G401 (cell line): ENCODE measurements at regions not wholly inside any gene's neighbourhood (a gene's known extent, or its start where the extent isn't known, plus 50 kb on each side); places are given as distances from the start of the nearest gene placed in this dataset.
A peak's percentile ranks its signal among the peaks of the same experiment; 100 is the strongest.
"Not testable (repeated sequence)": the region's sequence is repeated elsewhere in the genome, so short reads cannot be mapped to it uniquely, and the experiment has no call there.

Source experiments
- DNase-seq: peaks from one replicate; pipeline ENCODE4 v3.0.0-alpha.2; 2015; ENCODE audit warnings: low spot score
- in situ Hi-C: cut with HindIII; loops from 2 replicates; pipeline ENCODE4 v1.10.0; 2016; ENCODE audit warnings: low sequenced_read_pairs, mixed read lengths

DNA sequence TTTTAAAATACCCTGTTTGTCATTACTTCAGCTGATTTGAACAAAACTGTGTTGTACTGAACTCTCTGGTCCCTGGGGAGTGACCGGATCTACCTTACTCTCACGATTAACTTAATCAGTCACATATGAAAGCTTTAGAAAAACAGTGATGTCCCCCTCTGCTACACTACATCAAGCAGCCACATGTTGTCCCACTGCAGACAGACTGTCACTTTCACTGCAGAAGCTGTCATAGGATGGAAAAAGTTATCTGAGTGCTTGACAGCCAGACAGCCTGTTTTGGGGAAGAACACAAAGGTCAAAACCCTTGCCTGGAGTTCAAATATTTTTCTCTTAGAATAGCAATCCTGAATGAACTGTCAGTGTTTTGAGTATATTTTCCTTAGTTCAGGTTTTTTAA lies 546.4 kb downstream of the DTWD2 start:
- in situ Hi-C loops, result no loop called here

DNA sequence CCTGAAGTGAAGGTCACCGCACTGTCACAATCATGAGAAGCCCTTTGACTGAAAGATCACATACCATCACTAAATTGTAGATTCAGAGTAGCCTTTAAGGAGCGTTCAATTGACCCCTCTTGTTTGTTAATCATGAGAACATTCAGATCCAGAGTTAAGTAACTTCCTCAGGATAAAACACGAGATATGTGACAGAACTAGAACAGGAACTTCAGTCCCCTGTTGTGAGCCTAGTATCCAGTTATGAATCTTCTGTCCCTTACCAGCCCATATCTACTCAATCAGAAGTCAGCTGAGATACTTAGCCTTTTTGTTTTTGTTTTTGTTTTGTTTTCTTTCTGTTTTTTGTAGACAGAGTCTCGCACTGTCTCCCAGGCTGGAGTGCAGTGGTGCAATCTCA lies 547.3 kb downstream of the DTWD2 start:
- in situ Hi-C loops, result no loop called here
- DNase-seq, result no peak

More for the DNA sequence above, 546.4 kb downstream of the DTWD2 start:
- DNase-seq, result no peak

DNA sequence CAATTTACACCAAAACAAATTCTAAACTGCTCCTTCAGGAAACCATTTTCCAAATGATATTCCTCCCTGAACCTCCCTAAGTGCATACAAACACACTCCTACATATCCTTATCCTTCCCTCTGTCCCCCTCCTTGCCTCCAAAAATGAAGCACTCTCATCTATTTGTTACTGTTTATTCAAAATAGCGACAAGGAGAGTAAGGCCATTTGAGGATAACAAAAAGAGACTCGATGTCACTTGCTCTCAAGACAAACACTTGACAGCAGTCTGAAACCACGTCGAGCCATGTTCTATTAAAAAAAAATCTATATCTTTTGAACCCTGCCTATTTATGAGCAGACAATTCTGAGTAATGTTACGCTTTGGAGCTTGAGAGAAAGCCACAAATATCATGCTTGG lies 547.9 kb downstream of the DTWD2 start:
- in situ Hi-C loops, result no loop called here
- no peak for DNase-seq

DNA sequence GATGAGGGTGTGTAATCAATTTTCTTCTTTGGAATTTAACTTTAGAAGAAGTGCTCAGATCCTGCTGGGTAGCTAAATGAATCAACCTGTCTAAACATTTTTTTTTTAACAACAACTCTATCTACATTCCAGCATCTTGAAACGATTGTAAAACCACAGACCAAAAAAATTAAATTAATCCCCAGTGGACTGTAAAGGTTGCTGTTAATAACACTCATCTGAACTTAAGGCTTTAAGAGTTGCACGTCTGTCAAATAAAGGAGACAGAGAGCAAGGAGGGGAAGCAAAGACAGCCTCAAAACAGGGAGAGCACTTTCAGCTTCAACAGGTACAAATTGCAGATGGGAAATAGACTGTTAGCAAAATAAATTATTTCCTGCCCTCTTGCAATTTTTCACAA lies 548.5 kb downstream of the DTWD2 start:
- in situ Hi-C loops, result no loop called here
- DNase-seq, result no peak

DNA sequence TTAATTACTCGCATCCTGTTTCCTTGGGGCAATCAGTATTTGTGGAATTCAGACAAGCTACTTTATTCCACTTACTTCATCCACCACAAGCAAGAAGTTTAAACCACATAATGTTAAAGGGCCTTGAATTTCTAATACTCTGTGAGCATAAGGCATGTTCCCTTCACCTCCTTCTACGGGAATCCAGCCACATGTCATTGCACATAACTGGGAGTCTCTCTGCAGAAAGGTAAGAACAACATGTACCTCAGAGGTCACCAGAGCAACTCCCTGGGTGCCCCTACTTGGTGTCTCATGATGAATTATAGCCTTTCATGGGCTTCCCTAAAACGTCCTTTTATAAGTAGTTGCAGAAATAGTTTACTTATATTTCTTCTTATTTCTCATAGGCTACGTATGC lies 553.2 kb downstream of the DTWD2 start:
- no peak for DNase-seq
- in situ Hi-C loops, result no loop called here

DNA sequence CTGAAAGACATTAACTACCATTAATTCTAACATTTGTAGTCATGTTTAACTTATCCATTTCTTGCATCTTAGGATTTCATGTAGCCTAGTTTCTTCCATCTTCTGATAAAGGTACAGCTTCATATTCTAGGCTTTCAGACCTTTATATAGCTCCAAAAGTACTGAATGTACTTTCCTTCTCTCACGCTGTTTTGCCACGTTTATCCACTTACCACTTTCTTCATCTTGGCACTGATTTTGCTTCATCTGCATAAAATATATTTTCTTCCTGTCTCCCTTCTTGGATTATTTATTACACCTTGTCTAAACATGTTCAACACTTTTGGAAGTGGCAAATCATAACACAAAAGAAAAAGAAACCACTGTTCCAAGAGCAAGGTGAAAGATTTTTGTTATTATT lies 553.8 kb downstream of the DTWD2 start:
- in situ Hi-C loops, result no loop called here
- DNase-seq, result no peak

DNA sequence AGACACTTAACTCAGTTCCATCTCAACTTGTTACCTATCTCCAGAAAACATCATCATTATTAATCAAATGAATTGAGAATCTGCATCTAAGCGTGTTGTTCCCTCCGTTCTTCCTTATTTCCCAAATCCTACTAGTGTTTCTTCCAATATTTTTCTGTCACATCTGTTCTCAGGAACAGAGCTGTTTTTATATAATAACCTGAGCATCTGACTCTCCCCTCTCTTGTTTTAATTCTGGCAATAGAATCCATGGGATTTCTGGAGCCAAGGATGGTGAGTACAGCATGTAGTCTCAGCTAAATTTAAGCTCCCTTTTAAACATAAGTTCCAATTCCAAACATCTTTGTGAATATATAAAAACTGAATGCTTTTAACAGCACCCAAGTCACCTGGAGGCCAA lies 558.3 kb downstream of the DTWD2 start:
- DNase-seq, result no peak
- in situ Hi-C loops, result no loop called here

DNA sequence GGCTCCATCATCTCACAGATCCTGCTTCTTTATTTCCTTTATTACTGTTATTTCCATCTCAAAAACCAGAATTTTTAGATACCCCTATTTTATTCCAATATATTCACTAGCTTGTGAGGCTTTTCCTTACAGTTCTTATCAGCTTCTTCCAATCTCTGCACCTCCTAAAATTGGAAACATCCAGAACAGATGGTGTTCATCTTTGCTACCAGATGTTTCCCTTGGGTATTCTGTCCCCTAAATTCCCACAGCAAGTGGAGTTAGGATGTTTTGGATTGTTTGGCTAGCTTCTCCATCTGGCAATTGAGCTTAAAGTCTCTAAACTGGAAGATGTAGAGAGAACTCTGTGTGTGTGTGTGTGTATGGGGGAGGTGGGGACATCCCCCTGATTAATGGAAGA lies 580.4 kb downstream of the DTWD2 start:
- in situ Hi-C loops, result no loop called here
- DNase-seq, result no peak

DNA sequence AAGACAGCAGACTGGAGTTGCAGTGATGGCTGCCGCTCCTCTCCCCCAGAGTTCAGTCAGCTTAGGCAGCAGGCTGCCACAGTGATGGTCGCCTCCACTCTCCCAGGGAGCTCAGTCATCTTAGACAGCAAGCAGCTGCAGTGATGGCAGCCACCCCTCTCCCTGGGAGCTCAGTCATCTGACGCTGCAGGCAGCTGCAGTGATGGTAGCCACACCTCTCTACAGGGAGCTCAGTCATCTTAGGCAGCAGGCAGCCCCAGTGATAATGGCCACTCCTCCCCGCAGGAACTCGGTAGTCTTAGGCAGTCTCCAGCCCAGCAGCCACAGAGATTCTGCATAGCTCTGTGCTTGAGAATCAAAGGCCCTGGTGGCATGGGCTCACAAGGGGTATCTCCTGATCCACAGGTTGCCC lies 582.7 kb downstream of the DTWD2 start:
- no peak for DNase-seq
- in situ Hi-C loops, result no loop called here

DNA sequence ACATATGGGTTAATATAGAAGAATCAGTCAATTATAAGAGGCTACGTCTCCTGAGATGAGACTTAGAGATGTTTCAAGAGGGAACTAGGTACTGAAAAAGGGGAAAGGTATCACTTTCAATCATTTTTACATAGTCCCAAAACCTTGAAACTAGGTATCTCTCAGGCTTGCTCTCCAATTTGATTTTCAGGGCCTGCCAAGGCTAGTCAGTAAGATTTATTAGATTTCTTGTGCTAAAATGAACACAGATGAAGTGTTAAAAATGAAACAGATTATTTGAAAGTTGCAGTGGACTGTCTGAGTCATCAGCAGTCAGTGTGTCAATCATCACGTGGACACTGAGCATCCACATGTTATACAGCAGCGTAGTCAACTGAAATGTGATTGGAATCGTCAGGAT lies 591.1 kb downstream of the DTWD2 start:
- in situ Hi-C loops, result no loop called here

DNA sequence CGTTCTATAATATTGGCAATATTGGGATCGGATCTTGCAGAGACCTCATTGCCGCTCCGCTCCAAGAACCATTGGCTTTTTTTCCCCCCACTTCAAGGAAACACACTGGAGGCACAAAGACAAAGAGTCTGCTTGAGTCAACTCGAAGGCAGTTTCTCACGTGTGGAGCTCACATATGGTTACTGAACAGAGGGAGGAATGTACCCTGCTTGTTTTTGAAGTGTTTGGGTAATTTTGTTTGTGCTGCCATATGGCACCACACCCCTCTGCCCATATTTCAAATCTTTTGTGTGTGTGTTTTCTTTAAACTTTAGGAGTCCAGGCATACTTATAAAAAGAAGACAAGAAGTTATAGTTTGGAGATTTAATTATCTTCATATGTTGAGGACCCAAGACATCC lies 595.9 kb downstream of the DTWD2 start:
- in situ Hi-C loops, result no loop called here
- DNase-seq, result no peak

More for the DNA sequence above, 591.1 kb downstream of the DTWD2 start:
- no peak for DNase-seq

DNA sequence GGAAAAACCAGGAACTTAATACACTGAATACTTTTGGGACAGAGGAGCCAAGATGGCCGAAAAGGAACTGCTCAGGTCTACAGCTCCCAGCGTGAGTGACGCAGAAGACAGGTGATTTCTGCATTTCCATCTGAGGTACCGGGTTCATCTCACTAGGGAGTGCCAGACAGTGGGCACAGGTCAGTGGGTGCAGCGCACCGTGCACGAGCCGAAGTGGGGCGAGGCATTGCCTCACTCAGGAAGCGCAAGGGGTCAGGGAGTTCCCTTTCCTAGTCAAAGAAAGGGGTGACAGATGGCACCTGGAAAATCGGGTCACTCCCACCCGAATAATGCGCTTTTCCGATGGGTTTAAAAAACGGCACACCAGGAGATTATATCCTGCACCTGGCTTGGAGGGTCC lies 605.4 kb downstream of the DTWD2 start:
- in situ Hi-C loops, DNase-seq: not testable (repeated sequence)

DNA sequence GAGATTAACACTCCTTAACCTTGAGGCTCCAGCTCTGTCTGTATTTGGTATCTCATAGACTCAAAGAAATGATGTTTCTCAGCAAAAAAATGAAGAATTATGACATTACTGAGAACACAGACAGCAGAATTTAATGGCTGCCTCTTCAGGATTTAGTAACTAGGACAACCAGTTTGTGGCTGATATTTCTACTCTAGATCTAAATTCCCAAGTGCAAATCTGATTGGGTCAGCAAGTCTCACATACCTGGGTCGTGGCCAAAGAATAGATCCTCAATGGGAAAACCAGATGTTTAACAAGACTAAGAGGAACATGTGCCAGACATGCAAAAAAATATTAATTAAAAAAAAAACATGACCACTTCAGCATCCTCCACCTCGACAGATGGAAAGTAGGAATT lies 608.9 kb downstream of the DTWD2 start:
- in situ Hi-C loops, result no loop called here
- peak; percentile 10 for DNase-seq

DNA sequence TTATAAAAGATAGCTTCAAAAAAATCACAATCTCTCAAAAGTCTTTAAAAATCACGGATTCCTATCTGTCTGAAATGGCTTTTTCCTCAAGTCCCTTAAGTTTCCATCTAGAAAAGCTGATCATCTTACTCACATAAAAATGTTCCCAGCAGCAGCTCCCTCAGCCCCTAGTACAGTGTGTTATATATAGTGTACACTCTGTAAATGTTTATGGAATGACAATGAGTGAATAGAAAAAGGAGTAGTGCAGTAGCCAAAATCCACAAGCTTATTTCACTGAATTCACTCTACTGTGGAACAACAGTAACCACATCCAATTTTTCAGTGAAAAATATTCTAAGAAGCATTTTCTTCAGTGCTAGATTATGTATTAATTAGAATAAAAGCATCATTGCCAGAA lies 609.4 kb downstream of the DTWD2 start:
- in situ Hi-C loops, result no loop called here
- no peak for DNase-seq

DNA sequence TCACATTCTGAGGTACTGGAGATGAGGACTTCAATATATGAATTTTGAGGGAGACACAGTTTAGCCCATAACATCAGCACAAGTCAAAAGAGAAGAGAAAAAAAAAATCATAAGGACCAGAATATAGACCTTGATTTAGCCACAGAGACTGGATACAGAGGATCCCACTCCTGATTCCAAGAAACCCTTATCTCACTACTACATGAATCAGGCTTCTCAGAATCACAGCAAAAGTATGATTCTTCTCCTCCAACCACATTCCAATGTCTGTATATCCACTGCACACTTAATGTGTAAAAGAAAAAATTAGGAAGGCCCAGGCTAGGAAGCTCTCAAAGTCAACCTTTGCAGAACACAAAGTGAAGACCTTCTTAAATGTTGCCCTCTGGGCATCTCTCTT lies 610.9 kb downstream of the DTWD2 start:
- no peak for DNase-seq
- in situ Hi-C loops, result no loop called here

DNA sequence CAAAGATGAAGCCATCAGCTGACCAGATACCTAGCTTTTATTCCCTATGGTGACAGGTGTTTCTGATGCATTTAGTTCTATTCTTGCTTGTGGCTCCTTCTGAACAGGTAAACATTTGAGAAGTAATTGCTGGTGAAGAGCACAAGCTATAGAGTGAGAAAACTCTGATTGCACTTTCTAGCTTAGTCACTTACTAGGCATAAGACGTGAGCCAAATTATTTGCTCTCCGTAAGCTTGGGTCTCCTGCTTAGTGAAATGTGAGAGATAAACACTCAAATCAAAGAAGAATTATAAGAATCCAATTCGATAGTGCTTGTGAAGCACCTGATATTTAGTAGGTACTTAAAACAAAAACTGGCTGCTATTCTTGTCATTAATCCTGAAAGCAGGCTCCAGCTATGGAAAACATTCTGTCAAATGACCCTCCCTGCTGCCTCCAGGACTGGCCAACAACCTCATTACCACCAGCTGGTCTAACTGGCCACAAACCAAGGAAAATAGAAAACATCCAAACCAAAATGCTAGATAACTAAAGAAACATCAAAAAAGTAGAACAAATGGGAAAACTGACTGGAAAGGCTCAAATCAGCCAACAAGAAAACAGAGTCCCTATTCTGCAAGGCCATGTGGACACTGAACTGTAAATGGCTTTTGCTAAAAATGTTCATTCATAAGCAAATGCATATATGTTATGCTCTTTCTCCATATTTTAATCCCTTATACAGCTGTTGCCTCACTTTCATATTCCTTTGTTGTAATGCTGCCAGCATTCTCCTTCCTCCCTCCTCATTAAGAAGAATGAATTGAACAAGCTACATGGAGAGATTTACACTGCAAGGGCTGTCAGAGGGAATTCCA lies 616.1 kb downstream of the DTWD2 start:
- peak; percentile 76 for DNase-seq
- in situ Hi-C loops, result no loop called here

DNA sequence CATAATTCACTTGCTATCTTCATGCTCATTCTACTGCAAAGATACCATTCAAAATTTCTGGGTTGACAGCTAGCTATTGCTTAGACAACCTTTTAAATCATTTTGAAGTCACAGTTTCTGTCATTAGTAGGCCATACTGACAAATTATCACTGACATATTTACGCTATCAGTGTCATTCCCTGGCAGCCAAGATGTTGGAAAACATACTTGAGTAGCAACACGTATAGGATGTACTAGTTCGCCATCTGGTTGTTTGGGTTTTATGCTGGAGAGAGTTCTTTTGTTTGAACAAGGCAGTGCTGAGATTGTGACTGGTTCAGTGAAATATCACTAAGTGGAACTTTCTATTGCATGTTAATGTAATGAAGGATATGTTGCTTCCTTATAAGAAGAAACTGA lies 621.9 kb downstream of the DTWD2 start:
- DNase-seq, result no peak
- in situ Hi-C loops, result no loop called here

DNA sequence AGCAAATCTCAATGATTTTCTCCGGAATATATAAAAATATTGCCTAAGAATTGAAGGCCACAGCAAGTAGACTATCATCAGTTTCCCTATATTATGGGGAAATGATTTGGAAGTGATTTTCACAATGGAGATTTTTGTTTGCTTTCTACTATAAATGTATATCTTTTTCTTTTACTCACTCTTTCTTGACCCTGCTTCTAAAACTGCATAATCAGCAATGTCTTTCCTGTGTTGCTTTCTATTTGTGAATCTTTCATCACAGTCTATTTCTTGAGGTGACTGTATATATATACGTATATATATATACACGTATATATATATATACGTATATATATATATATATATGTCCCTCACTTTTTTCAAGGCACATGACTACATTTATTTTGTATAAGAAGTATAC lies 622.6 kb downstream of the DTWD2 start:
- in situ Hi-C loops, result no loop called here
- no peak for DNase-seq

DNA sequence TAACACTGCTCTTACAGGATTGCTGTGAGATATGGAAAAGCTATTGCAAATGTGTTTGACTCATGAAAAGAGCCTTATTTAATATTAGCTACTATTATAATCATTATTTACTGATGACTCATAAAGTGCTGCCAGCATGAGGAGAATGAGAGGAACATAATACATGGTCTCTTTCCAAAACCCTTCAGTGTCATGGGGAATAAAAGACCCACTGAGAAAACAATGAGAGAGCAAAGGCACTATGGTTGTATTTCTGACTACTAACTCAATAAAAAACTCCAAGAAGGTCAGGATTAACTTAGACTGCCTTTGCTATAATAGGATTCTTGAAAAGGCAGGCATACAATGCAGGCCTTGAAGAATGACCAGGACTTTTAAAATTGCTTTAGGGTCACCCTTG lies 633.5 kb downstream of the DTWD2 start:
- no peak for DNase-seq
- in situ Hi-C loops, result no loop called here

DNA sequence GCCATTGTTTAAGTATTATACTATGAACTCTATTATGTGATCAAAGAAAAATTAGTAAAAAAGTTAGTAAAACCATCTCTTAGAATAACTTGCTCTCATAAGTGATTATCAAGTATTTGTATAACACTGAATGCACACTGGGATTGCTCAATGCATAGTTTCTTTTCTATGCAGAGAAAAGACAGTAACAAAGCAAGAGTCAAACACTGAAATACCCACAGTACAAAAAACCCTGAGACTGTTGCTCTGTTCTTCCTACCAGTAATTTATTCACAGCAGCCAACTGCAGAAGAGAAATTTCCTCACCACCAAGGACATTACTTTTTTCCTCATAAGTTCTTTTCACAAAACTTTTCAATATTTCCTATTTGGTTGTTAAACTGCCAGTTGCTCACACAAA lies 634.4 kb downstream of the DTWD2 start:
- in situ Hi-C loops, result no loop called here
- no peak for DNase-seq

DNA sequence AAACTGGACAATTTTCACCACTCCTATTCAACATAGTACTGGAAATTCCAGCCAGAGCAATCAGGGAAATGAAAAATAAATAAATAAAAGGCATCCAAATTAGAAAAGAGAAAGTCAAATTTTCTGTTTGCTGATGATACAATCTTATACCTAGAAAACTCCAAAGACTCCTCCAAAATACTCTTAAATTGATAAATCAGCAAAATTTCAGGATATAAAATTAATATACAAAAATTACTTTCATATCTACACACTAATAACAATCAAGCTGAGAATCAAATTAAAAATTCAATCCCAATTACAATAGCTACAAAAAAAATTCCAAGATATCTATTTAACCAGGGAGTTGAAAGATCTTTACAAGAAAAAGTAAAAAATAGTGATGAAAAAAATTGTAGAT lies 651.9 kb downstream of the DTWD2 start:
- in situ Hi-C loops, result no loop called here

More for the DNA sequence above, 651.9 kb downstream of the DTWD2 start:
- no peak for DNase-seq
